ENCODE measurements at regions not wholly inside any gene's neighbourhood (a gene's known extent, or its start where the extent isn't known, plus 50 kb on each side); places are given as distances from the start of the nearest gene placed in this dataset.
A peak's percentile ranks its signal among the peaks of the same experiment; 100 is the strongest.
"Not testable (repeated sequence)": the region's sequence is repeated elsewhere in the genome, so short reads cannot be mapped to it uniquely, and the experiment has no call there.

DNA sequence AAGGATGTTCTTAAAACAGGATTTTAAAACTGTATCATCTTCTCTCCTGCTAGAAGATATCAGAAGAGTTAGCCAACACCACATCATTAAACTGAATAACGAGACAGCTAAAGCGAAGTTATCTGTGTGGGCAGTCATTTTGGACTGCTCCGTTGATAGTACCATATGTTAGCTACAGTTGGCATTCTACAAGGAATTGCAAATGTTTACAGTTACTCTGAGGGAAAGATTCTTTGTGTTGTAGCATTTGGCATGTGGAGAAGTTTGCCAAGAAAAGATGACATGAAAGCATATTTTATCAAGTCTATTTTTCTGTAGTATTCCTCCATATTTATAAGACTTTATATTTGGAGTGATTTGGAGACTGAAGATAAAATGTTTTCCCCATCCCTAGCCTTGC is 464.4 kb upstream of the POM121L12 start:
- H2AFZ ChIP-seq (ENCODE audit: low read depth, low read length) = no peak overlapping the region
- H3K4me1 ChIP-seq (ENCODE audit: insufficient read depth, low read length) = no peaks in the 10 kb centered on the region
- H3K4me3 ChIP-seq (ENCODE audit: low read length) = no peak overlapping the region
- no peaks in the 10 kb centered on the region for H3K36me3 ChIP-seq (ENCODE audit: insufficient read depth, low read length)
- no peaks in the 10 kb centered on the region for H3K9me3 ChIP-seq (ENCODE audit: low read length)
- H3K27me3 ChIP-seq (ENCODE audit: insufficient read depth, low read length) = no peaks in the 10 kb centered on the region

DNA sequence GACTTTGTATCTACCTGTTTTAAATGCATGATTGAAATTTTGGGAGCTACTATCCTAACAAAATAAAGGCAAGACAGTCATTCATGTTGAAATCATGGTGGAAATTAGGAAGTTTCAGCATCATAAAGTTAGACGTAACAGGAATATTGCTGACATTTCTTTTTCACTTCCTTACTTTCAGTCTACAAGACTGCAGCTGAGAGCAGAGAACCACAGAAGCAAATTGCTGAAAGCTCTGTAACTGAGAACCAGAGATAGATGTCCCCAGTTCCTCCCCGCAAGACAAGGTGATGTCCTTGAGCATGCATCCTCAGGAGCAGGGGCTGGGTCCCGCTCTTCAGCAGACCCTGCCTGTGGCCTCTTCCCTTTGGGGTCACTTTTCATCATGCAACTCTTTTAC is 466.3 kb upstream of the POM121L12 start:
- Histone ChIP-seq H3K4me1 (ENCODE audit: insufficient read depth, low read length) (no peaks in the 10 kb centered on the region), H3K9me3 (ENCODE audit: low read length) (no peaks in the 10 kb centered on the region), H3K4me3 (ENCODE audit: low read length) (no peak overlapping the region), H2AFZ (ENCODE audit: low read depth, low read length) (no peak overlapping the region), H3K36me3 (ENCODE audit: insufficient read depth, low read length) (no peaks in the 10 kb centered on the region), H3K27me3 (ENCODE audit: insufficient read depth, low read length) (no peaks in the 10 kb centered on the region)

DNA sequence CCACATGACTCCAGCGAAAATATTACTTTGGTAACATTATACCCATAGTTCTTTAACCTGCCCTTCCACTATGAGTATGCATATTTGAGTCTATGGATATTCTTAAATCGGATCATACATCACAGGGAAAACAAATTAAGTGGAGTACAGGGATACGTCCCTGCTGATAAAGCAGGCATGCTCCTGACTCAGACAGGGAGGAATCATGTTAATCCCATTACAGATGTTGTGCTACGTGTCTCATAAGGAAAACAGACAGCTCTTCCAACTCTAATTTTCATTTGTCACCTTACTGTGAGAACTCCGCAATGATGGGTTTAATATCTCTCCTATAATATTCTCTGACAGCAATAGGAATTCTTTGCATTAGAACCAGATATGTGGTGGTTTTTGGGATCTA is 469.5 kb upstream of the POM121L12 start:
- H3K27me3 ChIP-seq (ENCODE audit: insufficient read depth, low read length) = no peaks in the 10 kb centered on the region
- no peaks in the 10 kb centered on the region for H3K4me1 ChIP-seq (ENCODE audit: insufficient read depth, low read length)
- no peak overlapping the region for H3K4me3 ChIP-seq (ENCODE audit: low read length)
- H3K9me3 ChIP-seq (ENCODE audit: low read length) = no peaks in the 10 kb centered on the region
- H2AFZ ChIP-seq (ENCODE audit: low read depth, low read length) = no peak overlapping the region
- no peaks in the 10 kb centered on the region for H3K36me3 ChIP-seq (ENCODE audit: insufficient read depth, low read length)

DNA sequence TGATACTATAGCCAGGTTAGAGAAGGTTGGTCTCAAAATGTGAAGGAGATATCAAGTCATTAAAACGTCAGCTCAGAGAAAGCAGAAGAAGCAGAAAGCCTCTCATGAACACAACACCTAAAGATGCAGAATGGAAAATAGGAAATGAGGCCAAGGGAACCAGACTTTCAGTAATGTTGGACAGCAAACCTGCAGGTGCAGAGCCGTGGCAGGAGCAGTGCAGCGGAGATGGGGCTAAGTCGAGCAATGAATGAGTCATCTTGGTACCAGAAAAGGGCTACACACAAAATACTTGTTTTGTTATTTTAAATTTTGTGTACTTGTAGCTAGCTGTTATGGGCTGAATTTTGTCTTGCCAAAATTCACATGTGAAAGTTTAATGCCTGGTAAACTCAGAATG is 479.6 kb upstream of the POM121L12 start:
- H3K4me3 ChIP-seq (ENCODE audit: low read length) = no peak overlapping the region
- no peaks in the 10 kb centered on the region for H3K27me3 ChIP-seq (ENCODE audit: insufficient read depth, low read length)
- H3K36me3 ChIP-seq (ENCODE audit: insufficient read depth, low read length) = no peaks in the 10 kb centered on the region
- no peaks in the 10 kb centered on the region for H3K9me3 ChIP-seq (ENCODE audit: low read length)
- no peak overlapping the region for H2AFZ ChIP-seq (ENCODE audit: low read depth, low read length)
- H3K4me1 ChIP-seq (ENCODE audit: insufficient read depth, low read length) = no peaks in the 10 kb centered on the region

DNA sequence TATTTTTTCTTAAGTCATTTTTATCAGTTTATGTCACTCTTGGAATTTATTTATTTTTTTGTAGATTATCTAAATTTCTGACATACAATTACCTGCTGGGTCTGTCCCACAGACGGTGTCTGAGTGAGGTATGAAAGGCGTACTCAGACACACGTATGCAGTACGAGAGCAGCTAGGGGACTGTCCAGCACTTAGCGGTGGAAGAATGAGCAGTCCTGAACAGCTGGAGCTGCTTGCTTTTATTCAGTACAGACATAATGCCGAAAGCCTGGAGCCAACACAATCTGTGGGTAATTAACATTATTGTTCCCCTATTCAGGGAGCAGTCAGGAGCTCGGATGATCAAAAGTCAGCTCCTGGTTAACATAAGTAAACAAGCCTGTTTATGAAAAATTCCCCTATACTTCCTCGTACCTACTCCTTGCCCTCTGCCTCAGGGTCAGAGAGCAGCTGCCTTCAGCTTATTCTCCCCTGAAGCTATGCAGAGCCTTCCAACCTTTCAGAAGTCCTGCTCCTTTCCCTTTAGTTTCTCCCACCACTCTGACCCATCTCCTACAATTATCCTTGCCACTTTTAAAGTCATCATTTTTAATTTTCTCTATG is 488.0 kb upstream of the POM121L12 start:
- no peaks in the 10 kb centered on the region for H3K27me3 ChIP-seq (ENCODE audit: insufficient read depth, low read length)
- no peaks in the 10 kb centered on the region for H3K9me3 ChIP-seq (ENCODE audit: low read length)
- no peak overlapping the region for H2AFZ ChIP-seq (ENCODE audit: low read depth, low read length)
- H3K4me1 ChIP-seq (ENCODE audit: insufficient read depth, low read length) = peaks cover 7% of the 10 kb centered on the region
- H3K36me3 ChIP-seq (ENCODE audit: insufficient read depth, low read length) = no peaks in the 10 kb centered on the region
- H3K4me3 ChIP-seq (ENCODE audit: low read length) = no peak overlapping the region

DNA sequence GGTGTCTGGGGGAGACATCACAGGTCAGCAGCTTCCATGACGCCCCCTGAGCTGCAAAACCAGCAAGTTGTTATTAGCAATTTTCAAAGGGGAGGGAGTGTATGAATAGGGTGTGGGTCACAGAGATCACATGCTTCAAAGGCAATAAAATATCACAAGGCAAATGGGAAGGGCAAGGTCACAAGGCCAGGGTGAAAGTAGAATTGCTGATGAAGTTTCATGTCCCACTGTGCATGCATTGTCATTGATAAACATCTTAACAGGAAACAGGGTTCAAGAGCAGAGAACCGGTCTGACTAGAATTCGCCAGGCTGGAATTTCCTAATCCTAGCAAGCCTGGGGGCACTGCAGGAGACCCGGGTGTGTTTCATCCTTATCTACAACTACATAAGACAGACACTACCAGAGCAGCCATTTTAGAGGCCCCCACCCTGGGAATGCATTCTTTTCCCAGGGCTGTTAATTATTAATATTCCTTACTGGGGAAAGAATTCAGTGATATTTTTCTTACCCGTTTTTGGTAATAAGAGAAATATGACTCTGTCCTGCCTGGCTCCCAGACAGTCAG is 494.2 kb upstream of the POM121L12 start:
- not testable (repeated sequence) for H3K4me3 ChIP-seq (ENCODE audit: low read length); H2AFZ ChIP-seq (ENCODE audit: low read depth, low read length); H3K9me3 ChIP-seq (ENCODE audit: low read length); H3K36me3 ChIP-seq (ENCODE audit: insufficient read depth, low read length); H3K27me3 ChIP-seq (ENCODE audit: insufficient read depth, low read length); H3K4me1 ChIP-seq (ENCODE audit: insufficient read depth, low read length)

DNA sequence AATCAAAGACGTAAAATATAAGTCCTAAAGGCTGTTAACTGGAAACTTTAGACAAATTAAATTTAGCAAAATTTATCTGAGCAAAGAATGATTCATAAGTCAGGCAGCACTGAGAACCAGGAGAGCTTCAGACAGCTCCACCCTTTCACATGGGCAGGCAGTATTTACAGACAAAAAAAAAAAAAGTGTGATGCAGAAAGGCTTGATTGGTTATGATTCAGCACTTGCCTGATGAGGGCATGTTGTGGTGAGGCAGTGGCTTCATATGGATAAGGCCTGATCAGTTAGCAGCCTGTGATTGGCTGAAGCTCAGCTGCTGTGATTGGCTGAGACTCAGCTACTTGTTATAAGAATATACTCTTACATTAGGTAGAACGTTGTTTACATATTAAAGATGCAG is 495.4 kb upstream of the POM121L12 start:
- no peak overlapping the region for H2AFZ ChIP-seq (ENCODE audit: low read depth, low read length)
- H3K27me3 ChIP-seq (ENCODE audit: insufficient read depth, low read length) = no peaks in the 10 kb centered on the region
- no peaks in the 10 kb centered on the region for H3K36me3 ChIP-seq (ENCODE audit: insufficient read depth, low read length)
- no peak overlapping the region for H3K4me3 ChIP-seq (ENCODE audit: low read length)
- no peaks in the 10 kb centered on the region for H3K9me3 ChIP-seq (ENCODE audit: low read length)
- H3K4me1 ChIP-seq (ENCODE audit: insufficient read depth, low read length) = peaks cover 7% of the 10 kb centered on the region

DNA sequence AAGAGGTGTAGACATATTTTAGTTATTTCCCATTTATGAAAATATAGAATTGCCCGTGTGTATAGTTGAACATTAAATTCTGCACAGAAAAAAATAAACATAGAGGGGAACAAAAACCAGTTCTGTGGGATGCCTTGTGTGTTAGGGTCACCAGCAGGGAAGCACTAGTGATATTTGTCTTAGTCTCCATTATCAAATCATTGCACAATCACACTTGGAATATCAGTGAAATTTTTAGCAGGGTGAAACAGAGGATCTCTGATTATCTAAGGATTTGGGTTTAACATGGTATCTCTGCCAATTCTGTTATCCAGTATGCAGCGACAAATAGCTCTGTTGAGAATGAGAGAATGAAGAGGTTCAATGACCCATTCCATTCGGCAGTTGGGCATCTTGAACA is 496.0 kb upstream of the POM121L12 start:
- H3K4me3 ChIP-seq (ENCODE audit: low read length) = no peak overlapping the region
- H3K9me3 ChIP-seq (ENCODE audit: low read length) = no peaks in the 10 kb centered on the region
- H2AFZ ChIP-seq (ENCODE audit: low read depth, low read length) = no peak overlapping the region
- H3K27me3 ChIP-seq (ENCODE audit: insufficient read depth, low read length) = no peaks in the 10 kb centered on the region
- H3K36me3 ChIP-seq (ENCODE audit: insufficient read depth, low read length) = no peaks in the 10 kb centered on the region
- H3K4me1 ChIP-seq (ENCODE audit: insufficient read depth, low read length) = peaks cover 7% of the 10 kb centered on the region

DNA sequence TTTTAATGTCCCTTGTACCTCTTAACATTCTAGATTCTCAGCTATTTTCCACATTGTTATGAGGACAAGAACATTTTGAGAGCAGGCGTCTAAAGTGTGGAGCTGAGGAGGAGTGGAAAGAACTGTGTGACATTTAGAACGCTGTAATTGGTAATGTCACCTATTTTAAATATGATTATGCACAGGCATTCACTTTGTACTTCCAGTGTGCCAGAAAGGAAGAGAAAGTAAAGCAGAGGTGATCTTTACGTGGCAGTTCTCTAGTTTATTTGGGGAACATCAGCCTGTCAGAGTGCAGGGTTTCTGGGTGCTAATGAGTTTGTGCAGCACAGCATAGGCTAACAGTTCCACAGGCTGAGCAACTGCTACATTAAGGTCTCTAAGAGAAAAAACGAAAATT is 498.4 kb upstream of the POM121L12 start:
- no peak overlapping the region for H2AFZ ChIP-seq (ENCODE audit: low read depth, low read length)
- H3K4me1 ChIP-seq (ENCODE audit: insufficient read depth, low read length) = peaks cover 7% of the 10 kb centered on the region
- H3K4me3 ChIP-seq (ENCODE audit: low read length) = no peak overlapping the region
- no peaks in the 10 kb centered on the region for H3K36me3 ChIP-seq (ENCODE audit: insufficient read depth, low read length)
- H3K9me3 ChIP-seq (ENCODE audit: low read length) = no peaks in the 10 kb centered on the region
- no peaks in the 10 kb centered on the region for H3K27me3 ChIP-seq (ENCODE audit: insufficient read depth, low read length)

DNA sequence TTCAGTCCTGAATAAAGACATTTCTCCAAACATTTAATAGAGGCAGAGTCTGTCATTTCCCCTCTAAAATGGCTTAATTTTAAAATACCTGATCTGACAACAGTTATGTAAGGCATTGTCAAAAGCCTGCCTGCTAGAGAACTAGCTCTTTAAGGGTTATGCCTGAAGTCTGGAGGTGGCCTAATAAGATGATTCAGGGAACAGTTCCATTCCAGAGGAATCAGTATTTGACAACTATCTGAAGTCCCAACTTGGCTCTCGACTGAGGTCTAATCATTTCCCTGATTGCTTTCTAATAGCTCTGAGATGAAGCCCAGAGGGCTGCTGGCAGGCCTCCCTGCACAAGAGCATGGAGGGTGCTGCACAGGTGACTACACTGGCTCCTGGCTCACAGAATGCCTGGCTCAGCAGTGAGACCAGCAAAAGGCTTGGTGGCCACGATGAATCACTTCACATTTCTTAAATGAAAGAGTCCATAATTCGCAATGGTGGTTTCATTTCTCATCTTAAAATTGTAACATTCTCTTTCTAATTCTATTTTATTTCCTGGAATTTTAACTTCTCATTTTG is 509.6 kb upstream of the POM121L12 start:
- H3K4me3 ChIP-seq (ENCODE audit: low read length) = no peak overlapping the region
- H3K4me1 ChIP-seq (ENCODE audit: insufficient read depth, low read length) = no peaks in the 10 kb centered on the region
- no peaks in the 10 kb centered on the region for H3K27me3 ChIP-seq (ENCODE audit: insufficient read depth, low read length)
- H2AFZ ChIP-seq (ENCODE audit: low read depth, low read length) = no peak overlapping the region
- H3K9me3 ChIP-seq (ENCODE audit: low read length) = no peaks in the 10 kb centered on the region
- H3K36me3 ChIP-seq (ENCODE audit: insufficient read depth, low read length) = no peaks in the 10 kb centered on the region

DNA sequence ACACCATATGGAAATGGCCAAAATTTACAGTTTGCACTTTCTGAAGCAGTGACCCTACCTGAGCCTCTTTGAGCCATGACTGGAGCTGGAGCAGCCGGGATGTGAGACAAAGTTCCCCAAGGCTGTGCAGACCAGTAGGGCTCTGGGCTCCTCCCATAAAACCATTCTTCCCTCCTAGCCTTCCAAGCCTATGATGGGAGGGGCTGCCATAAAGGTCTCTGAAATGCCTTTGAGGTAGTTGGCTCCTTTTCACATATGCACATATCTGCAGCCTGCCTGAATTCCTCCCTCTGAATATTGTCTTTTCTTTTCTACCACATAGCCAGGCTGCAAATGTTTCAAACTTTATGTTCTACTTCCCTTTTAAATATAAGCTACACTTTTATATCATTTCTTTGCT is 516.6 kb upstream of the POM121L12 start:
- H3K36me3 ChIP-seq (ENCODE audit: insufficient read depth, low read length) = no peaks in the 10 kb centered on the region
- H3K4me3 ChIP-seq (ENCODE audit: low read length) = no peak overlapping the region
- H3K27me3 ChIP-seq (ENCODE audit: insufficient read depth, low read length) = no peaks in the 10 kb centered on the region
- H2AFZ ChIP-seq (ENCODE audit: low read depth, low read length) = no peak overlapping the region
- no peaks in the 10 kb centered on the region for H3K9me3 ChIP-seq (ENCODE audit: low read length)
- H3K4me1 ChIP-seq (ENCODE audit: insufficient read depth, low read length) = no peaks in the 10 kb centered on the region

DNA sequence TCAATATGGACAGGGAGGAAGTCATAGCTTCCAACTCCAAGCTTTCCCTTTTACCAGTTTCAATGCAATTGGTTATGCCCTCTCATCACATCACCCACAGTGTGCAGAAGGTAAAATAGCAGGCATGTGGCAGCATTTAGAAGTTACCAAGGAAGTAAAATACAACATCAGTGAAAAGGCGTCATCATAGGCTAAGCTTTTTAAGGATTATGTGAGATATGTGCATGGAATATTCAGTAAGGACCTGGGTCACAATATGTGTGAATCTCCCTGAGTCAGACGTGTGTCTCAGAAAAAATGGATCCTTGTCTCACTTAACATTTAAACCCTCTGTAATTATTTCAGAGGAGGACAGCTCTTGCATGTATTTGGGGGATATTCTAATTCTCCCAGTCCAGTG is 522.8 kb upstream of the POM121L12 start:
- H3K27me3 ChIP-seq (ENCODE audit: insufficient read depth, low read length) = no peaks in the 10 kb centered on the region
- no peaks in the 10 kb centered on the region for H3K4me1 ChIP-seq (ENCODE audit: insufficient read depth, low read length)
- no peaks in the 10 kb centered on the region for H3K36me3 ChIP-seq (ENCODE audit: insufficient read depth, low read length)
- no peaks in the 10 kb centered on the region for H3K9me3 ChIP-seq (ENCODE audit: low read length)
- peak overlapping the region; percentile 10 for H2AFZ ChIP-seq (ENCODE audit: low read depth, low read length)
- no peak overlapping the region for H3K4me3 ChIP-seq (ENCODE audit: low read length)

DNA sequence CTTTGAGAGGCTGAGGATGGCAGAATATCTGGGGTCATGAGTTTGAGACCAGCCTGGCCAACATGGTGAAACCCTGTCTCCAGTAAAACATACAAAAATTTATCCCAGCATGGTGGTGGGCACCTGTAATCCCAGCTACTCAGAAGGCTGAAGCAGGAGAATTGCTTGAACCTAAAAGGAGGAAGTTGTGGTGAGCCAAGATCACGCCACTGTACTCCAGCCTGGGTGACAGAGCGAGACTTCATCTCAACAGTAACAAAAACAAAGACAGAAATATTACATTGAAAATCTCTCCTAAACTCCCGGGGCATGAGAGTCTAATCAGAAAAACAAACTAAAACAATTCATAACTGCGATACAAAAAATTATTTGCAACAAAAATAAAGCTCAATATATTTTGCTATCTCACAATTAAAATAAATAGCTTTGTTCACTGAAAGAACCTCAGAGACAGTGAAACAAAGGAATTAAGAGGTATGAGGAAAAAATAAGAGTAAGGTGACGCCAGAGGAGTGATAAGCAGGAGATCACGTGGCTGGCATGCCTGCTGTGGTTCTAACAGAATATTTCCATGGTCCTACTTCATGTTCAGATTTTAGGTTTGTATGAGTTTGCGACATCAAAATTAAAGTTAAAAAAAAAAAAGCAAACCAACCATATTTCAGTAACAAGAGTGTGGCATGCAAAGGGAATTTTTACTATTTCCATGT is 527.7 kb upstream of the POM121L12 start:
- no peaks in the 10 kb centered on the region for H3K4me1 ChIP-seq (ENCODE audit: insufficient read depth, low read length)
- no peak overlapping the region for H2AFZ ChIP-seq (ENCODE audit: low read depth, low read length)
- H3K4me3 ChIP-seq (ENCODE audit: low read length) = no peak overlapping the region
- no peaks in the 10 kb centered on the region for H3K36me3 ChIP-seq (ENCODE audit: insufficient read depth, low read length)
- no peaks in the 10 kb centered on the region for H3K27me3 ChIP-seq (ENCODE audit: insufficient read depth, low read length)
- no peaks in the 10 kb centered on the region for H3K9me3 ChIP-seq (ENCODE audit: low read length)
